B cell (primary cell): ENCODE measurements at regions not wholly inside any gene's neighbourhood (a gene's known extent, or its start where the extent isn't known, plus 50 kb on each side); places are given as distances from the start of the nearest gene placed in this dataset.

Experiments used
- ATAC-seq: fragments of 200-7000 bp; cut with Tn5 transposase; one replicate; pipeline ENCODE4 v1.10.0; 2021; ENCODE audit warnings: low read depth, mild to moderate bottlenecking, moderate number of reproducible peaks, moderate library complexity
- CTCF ChIA-PET: fragments of 350-600 bp; sonication (Branson Sonifier 250); formaldehyde crosslinking; loops from one replicate; lab custom pipeline; 2021; ENCODE audit warnings: antibody characterized with exemption, inconsistent platforms; lab: Charles Lee
- POLR2A ChIA-PET: fragments of 350-600 bp; sonication (Branson Sonifier 250); formaldehyde crosslinking; loops from one replicate; lab custom pipeline; 2021; ENCODE audit warnings: antibody characterized with exemption; lab: Charles Lee
- DNase-seq: peaks from one replicate; pipeline ENCODE4 v3.0.0; 2013
- H2AFZ ChIP-seq: 2 replicates; pipeline ENCODE4 v1.6.1; 2012; ENCODE audit warnings: mild to moderate bottlenecking, low read depth, low read length; ENCODE audit not compliant: insufficient read depth, poor library complexity, severe bottlenecking
- H3K27ac ChIP-seq, 2 donors: 1 replicate in 1 of 2; 2 replicates in 1 of 2; pipeline ENCODE4 v1.5.1; 2012 to 2013; ENCODE audit warnings: low read length in 2 of 2, mild to moderate bottlenecking in 2 of 2, moderate library complexity in 1 of 2
- H3K27me3 ChIP-seq, 4 experiments: fragments of 200-600 bp in 1 of 4; sonication (generic) in 1 of 4; replicated peaks in 1 of 4; 1 replicate in 2 of 4; 2 replicates in 2 of 4; pipeline versions ENCODE4 v1.6.1 to v1.7.0; 2013 to 2016; ENCODE audit warnings: low read length in 3 of 4, mild to moderate bottlenecking in 2 of 4, mixed read lengths in 1 of 4, moderate library complexity in 1 of 4; ENCODE audit not compliant: insufficient read depth in 4 of 4, control insufficient read depth in 3 of 4; ENCODE audit errors: control extremely low read depth in 1 of 4
- H3K36me3 ChIP-seq, 2 experiments: replicated peaks in 1 of 2; 1 replicate in 1 of 2; 2 replicates in 1 of 2; pipeline versions ENCODE4 v1.6.1 to v1.7.1; 2013; ENCODE audit warnings: low read length in 1 of 2; ENCODE audit not compliant: insufficient read depth in 2 of 2, control insufficient read depth in 1 of 2; ENCODE audit errors: control extremely low read depth in 1 of 2, extremely low read depth in 1 of 2
- H3K4me1 ChIP-seq, 2 donors: fragments of 200-600 bp in 1 of 2; sonication (generic) in 1 of 2; 1 replicate in 1 of 2; 2 replicates in 1 of 2; pipeline versions ENCODE4 v1.5.1 to v1.6.1; 2013 to 2017; ENCODE audit warnings: low read length in 2 of 2; ENCODE audit not compliant: control insufficient read depth in 2 of 2, insufficient read depth in 2 of 2
- H3K4me2 ChIP-seq: replicated peaks from 2 replicates; pipeline ENCODE3; 2012; ENCODE audit warnings: mild to moderate bottlenecking, low read depth, low read length; ENCODE audit not compliant: poor library complexity, severe bottlenecking
- H3K4me3 ChIP-seq, 5 experiments: fragments of 200-600 bp in 1 of 5; sonication (generic) in 1 of 5; 1 replicate in 3 of 5; 2 replicates in 2 of 5; pipeline versions ENCODE4 v1.5.1 to v1.7.0; 2011 to 2016; ENCODE audit warnings: low read length in 4 of 5, mild to moderate bottlenecking in 4 of 5, low read depth in 2 of 5, control low read depth in 1 of 5, moderate library complexity in 1 of 5; ENCODE audit not compliant: insufficient read depth in 1 of 5; ENCODE audit errors: control extremely low read depth in 1 of 5, extremely low read depth in 1 of 5
- H3K79me2 ChIP-seq: fragments of 200-600 bp; sonication (generic); one replicate; pipeline ENCODE4 v1.6.0; 2016; ENCODE audit warnings: low read length; ENCODE audit not compliant: control insufficient read depth, insufficient read depth
- H3K9ac ChIP-seq: fragments of 200-600 bp; sonication (generic); 2 replicates; pipeline ENCODE4 v1.6.1; 2017; ENCODE audit warnings: mild to moderate bottlenecking, low read length, moderate library complexity
- H3K9me3 ChIP-seq, 3 donors: one replicate each; pipeline versions ENCODE4 v1.6.1 to v1.7.1; 2013; ENCODE audit warnings: low read length in 2 of 3; ENCODE audit not compliant: control insufficient read depth in 2 of 3, insufficient read depth in 1 of 3; ENCODE audit errors: control extremely low read depth in 1 of 3
- H4K20me1 ChIP-seq: 2 replicates; pipeline ENCODE4 v1.6.0; 2012; ENCODE audit warnings: mild to moderate bottlenecking, low read length; ENCODE audit not compliant: insufficient read depth, control insufficient read depth, poor library complexity, severe bottlenecking
- H3K27ac Mint-ChIP-seq: one replicate; pipeline ENCODE4 v1.8.0; 2021; ENCODE audit warnings: mixed read lengths
- H3K27me3 Mint-ChIP-seq: one replicate; pipeline ENCODE4 v1.8.0; 2021; ENCODE audit warnings: mixed read lengths
- H3K4me1 Mint-ChIP-seq: one replicate; pipeline ENCODE4 v1.8.0; 2021; ENCODE audit warnings: mixed read lengths
- H3K4me3 Mint-ChIP-seq: one replicate; pipeline ENCODE4 v1.8.0; 2021; ENCODE audit warnings: mixed read lengths
- H3K9me3 Mint-ChIP-seq: one replicate; pipeline ENCODE4 v1.8.0; 2022; ENCODE audit warnings: mixed read lengths; ENCODE audit not compliant: insufficient read depth
- CTCF ChIP-seq: fragments of 200-600 bp; IDR thresholded peaks from one replicate; pipeline ENCODE4 v1.8.0; 2022; ENCODE audit warnings: antibody characterized with exemption, mild to moderate bottlenecking
- EZH2 ChIP-seq: IDR thresholded peaks from 2 replicates; pipeline ENCODE4 v1.6.1; 2012; ENCODE audit warnings: borderline replicate concordance, low read depth, mild to moderate bottlenecking, moderate library complexity, low read length; ENCODE audit not compliant: insufficient read depth, poor library complexity, severe bottlenecking
- WGBS: methylation state at CpG from one replicate; pipeline ENCODE4 v1.1.5; 2013; ENCODE audit warnings: missing lambda C conversion rate; ENCODE audit not compliant: insufficient coverage; 5-methylcytosine and 5-hydroxymethylcytosine counted together
- intact Hi-C: fragments of 100-400 bp; cut with micrococcal nuclease; formaldehyde crosslinking; loops from one replicate; pipeline ENCODE4 v1.10.0; 2022

DNA sequence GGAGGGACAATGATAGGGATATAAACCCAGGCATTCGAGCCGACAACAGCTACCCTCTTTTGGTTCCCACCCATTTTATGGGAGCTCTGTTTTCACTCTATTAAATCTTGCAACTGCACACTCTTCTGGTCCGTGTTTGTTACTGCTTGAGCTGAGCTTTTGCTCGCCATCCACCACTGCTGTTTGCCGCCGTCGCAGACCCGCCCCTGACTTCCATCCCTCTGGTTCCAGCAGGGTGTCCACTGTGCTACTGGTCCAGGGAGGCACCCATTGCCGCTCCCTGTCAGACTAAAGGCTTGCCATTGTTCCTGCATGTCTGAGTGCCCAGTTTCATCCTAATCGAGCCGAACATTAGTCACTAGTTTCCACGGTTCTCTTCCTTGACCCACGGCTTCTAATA, 1170.5 kb upstream of the PABPC4L start:
- H3K27me3 ChIP-seq, result no peaks in the 10 kb centered on the region
- no peaks in the 10 kb centered on the region for H4K20me1 ChIP-seq
- no peaks in the 10 kb centered on the region for H3K4me1 ChIP-seq
- no peaks in the 10 kb centered on the region for H3K36me3 ChIP-seq
- Mint-ChIP-seq H3K4me1 (no peaks in the 10 kb centered on the region), H3K9me3 (peaks cover 9% of the 10 kb centered on the region), H3K27ac (no peak overlapping the region), H3K27me3 (no peaks in the 10 kb centered on the region), H3K4me3 (no peak overlapping the region)
- no peak overlapping the region for H3K27ac ChIP-seq
- peaks cover 0 to 10% (median 0%) of the 10 kb centered on the region in 3 donors for H3K9me3 ChIP-seq
- H3K9ac ChIP-seq, result no peak overlapping the region
- intact Hi-C loops, result no loop called here
- H3K4me3 ChIP-seq, result no peak overlapping the region
- TF ChIP-seq EZH2, result no peak
- TF ChIP-seq CTCF, result no peak
- CTCF ChIA-PET, result no interaction called here
- H3K79me2 ChIP-seq, result no peaks in the 10 kb centered on the region
- POLR2A ChIA-PET, result no interaction called here
- no peak for ATAC-seq
- no peak overlapping the region for H2AFZ ChIP-seq
- no peak overlapping the region for H3K4me2 ChIP-seq
- DNase-seq, result no peak
- WGBS, result 92% methylated on average over 13 of the region's 13 CpGs

DNA sequence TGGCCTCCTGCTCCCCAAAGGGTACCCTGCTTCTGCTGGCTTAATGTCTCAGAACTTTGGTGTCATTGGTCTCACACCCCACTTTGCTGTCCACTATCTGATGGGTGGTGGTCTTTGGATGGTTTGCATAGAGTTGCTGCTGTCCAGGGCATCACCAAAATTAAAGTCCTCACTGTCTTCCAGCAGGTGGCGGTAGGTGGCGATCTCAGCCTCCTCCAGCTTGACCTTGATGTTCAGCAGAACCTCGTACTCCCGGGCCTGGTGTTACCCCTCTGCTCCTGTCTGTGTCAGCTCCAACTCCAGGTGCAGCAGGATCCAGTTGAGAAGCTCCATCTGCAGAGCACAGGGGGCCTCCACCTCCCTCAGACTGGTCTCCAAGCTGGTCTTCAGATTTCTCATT, 1169.5 kb upstream of the PABPC4L start:
- Mint-ChIP-seq H3K4me3 (no peak overlapping the region), H3K27me3 (no peaks in the 10 kb centered on the region), H3K9me3 (peaks cover 3% of the 10 kb centered on the region), H3K4me1 (no peaks in the 10 kb centered on the region), H3K27ac (no peak overlapping the region)
- Histone ChIP-seq H2AFZ (no peak overlapping the region), H4K20me1 (no peaks in the 10 kb centered on the region), H3K36me3 (no peaks in the 10 kb centered on the region), H3K79me2 (no peaks in the 10 kb centered on the region), H3K4me3 (no peak overlapping the region), H3K4me2 (no peak overlapping the region), H3K9me3 (peaks cover 0 to 10% (median 0%) of the 10 kb centered on the region in 3 donors), H3K27me3 (no peaks in the 10 kb centered on the region), H3K4me1 (no peaks in the 10 kb centered on the region), H3K9ac (no peak overlapping the region), H3K27ac (no peak overlapping the region)
- POLR2A ChIA-PET, result no interaction called here
- CTCF ChIA-PET, result no interaction called here
- DNase-seq, result no peak
- ATAC-seq, result no peak
- WGBS, result 84% methylated on average over 4 of the region's 4 CpGs
- intact Hi-C loops, result no loop called here
- TF ChIP-seq CTCF (no peak), EZH2 (no peak)
